Suprapubic skin (tissue), 4 donors: ENCODE measurements at regions not wholly inside any gene's neighbourhood (a gene's known extent, or its start where the extent isn't known, plus 50 kb on each side); places are given as distances from the start of the nearest gene placed in this dataset.

Experiments used
- CTCF ChIP-seq, 2 donors: fragments of 200-600 bp in 1 of 2; fragments of 450-650 bp in 1 of 2; sonication (generic) in 1 of 2; IDR thresholded peaks; one replicate each; pipeline ENCODE4 v1.5.1; 2016 to 2019; ENCODE audit warnings: antibody characterized with exemption in 2 of 2, mild to moderate bottlenecking in 1 of 2, moderate library complexity in 1 of 2
- EP300 ChIP-seq: sonication (generic); formaldehyde crosslinking; IDR thresholded peaks from one replicate; pipeline ENCODE4 v1.6.1; 2017; ENCODE audit warnings: antibody characterized with exemption
- POLR2A ChIP-seq, 2 donors: fragments of 450-650 bp; IDR thresholded peaks; one replicate each; pipeline ENCODE4 v1.6.1; 2017; ENCODE audit warnings: antibody characterized with exemption in 2 of 2, mild to moderate bottlenecking in 2 of 2, moderate library complexity in 2 of 2
- POLR2AphosphoS5 ChIP-seq, 3 donors: sonication (generic); formaldehyde crosslinking; IDR thresholded peaks; one replicate each; pipeline ENCODE4 v1.6.1; 2017; ENCODE audit warnings: antibody characterized with exemption in 3 of 3

GRCh38 chr19:20471431-20471830, 94.2 kb downstream of the ZNF737 start:
- TF ChIP-seq CTCF (IDR thresholded peaks at IDR 0.05): no peak
- no peak for TF ChIP-seq POLR2AphosphoS5 (IDR thresholded peaks at IDR 0.05)
- no peak for TF ChIP-seq EP300
- no peak for TF ChIP-seq POLR2A (IDR thresholded peaks at IDR 0.05)
